ENCODE measurements at regions not wholly inside any gene's neighbourhood (a gene's known extent, or its start where the extent isn't known, plus 50 kb on each side); places are given as distances from the start of the nearest gene placed in this dataset.
"Not testable (repeated sequence)": the region's sequence is repeated elsewhere in the genome, so short reads cannot be mapped to it uniquely, and the experiment has no call there.

- no peak overlapping the region for H3K27ac ChIP-seq (ENCODE audit: low read length)
- H3K36me3 ChIP-seq (ENCODE audit: control insufficient read depth in 1 of 2, insufficient read depth in 2 of 2, low read length in 2 of 2) = no peaks in the 10 kb centered on the region
- no peaks in the 10 kb centered on the region for H3K4me1 ChIP-seq (ENCODE audit: control insufficient read depth in 1 of 2, insufficient read depth in 2 of 2, low read length in 2 of 2)
- no peaks in the 10 kb centered on the region for H3K27me3 ChIP-seq (ENCODE audit: low read depth, low read length)
- H3K9me3 ChIP-seq (ENCODE audit: control insufficient read depth in 1 of 2, low read length in 2 of 2) = no peaks in the 10 kb centered on the region
- no peak overlapping the region for H3K4me3 ChIP-seq (ENCODE audit: low read depth in 1 of 2, low read length in 2 of 2)
Observed at GRCh38 chr22:47401592-47401898, 639.1 kb downstream of the TBC1D22A start.

- Histone ChIP-seq H3K36me3 (ENCODE audit: control insufficient read depth in 1 of 2, insufficient read depth in 2 of 2, low read length in 2 of 2) (no peaks in the 10 kb centered on the region), H3K4me3 (ENCODE audit: low read depth in 1 of 2, low read length in 2 of 2) (no peak overlapping the region), H3K4me1 (ENCODE audit: control insufficient read depth in 1 of 2, insufficient read depth in 2 of 2, low read length in 2 of 2) (no peaks in the 10 kb centered on the region), H3K27me3 (ENCODE audit: low read depth, low read length) (no peaks in the 10 kb centered on the region), H3K27ac (ENCODE audit: low read length) (no peak overlapping the region), H3K9me3 (ENCODE audit: control insufficient read depth in 1 of 2, low read length in 2 of 2) (no peaks in the 10 kb centered on the region)
Observed at GRCh38 chr22:47400701-47401591, 638.5 kb downstream of the TBC1D22A start.

GRCh38 chr22:47400131-47400530 lies 637.7 kb downstream of the TBC1D22A start:
- H3K36me3 ChIP-seq (ENCODE audit: control insufficient read depth in 1 of 2, insufficient read depth in 2 of 2, low read length in 2 of 2); H3K4me3 ChIP-seq (ENCODE audit: low read depth in 1 of 2, low read length in 2 of 2); H3K27ac ChIP-seq (ENCODE audit: low read length); H3K4me1 ChIP-seq (ENCODE audit: control insufficient read depth in 1 of 2, insufficient read depth in 2 of 2, low read length in 2 of 2); H3K9me3 ChIP-seq (ENCODE audit: control insufficient read depth in 1 of 2, low read length in 2 of 2); H3K27me3 ChIP-seq (ENCODE audit: low read depth, low read length): not testable (repeated sequence)

DNA sequence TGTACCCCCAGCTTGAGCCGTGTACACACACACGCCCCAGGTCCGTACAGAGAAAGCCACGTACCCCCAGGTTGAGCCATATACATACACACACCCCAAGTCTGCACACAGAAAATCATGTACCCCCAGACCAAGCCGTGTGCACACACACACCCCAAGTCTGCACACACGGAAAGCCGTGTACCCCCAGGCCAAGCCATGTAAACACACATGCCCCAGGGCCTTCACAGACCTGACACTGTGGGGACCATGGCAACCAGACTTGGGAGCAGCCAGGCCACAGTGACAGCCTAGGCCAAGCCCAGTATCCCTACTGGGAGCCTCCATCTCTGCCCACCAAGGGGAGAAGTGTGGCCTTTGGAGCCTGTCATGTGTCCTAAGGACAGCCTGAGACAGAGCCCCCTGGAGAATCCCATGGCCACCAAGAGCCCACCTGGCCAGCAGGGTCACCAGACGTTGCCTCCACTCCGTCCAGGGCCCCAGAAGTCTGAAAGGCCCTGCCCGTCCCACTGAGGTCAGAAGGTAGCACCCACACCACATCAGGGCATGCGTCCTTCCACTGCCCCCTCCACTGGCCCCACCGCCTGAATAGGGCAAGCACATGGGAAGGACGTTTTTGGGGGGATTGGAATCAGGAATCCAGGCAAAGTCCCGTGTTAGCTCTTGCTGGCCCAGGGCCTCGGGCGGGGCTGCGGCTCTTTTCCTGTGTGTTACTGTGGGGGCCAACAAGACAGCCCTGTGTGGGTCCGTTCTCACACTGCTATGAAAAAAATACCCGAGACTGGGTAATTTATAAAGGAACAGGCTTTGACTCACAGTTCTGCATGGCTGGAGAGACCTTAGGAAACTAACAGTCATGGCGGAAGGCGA lies 636.7 kb downstream of the TBC1D22A start:
- Histone ChIP-seq H3K9me3 (ENCODE audit: control insufficient read depth in 1 of 2, low read length in 2 of 2) (no peaks in the 10 kb centered on the region), H3K36me3 (ENCODE audit: control insufficient read depth in 1 of 2, insufficient read depth in 2 of 2, low read length in 2 of 2) (no peaks in the 10 kb centered on the region), H3K27me3 (ENCODE audit: low read depth, low read length) (no peaks in the 10 kb centered on the region), H3K27ac (ENCODE audit: low read length) (no peak overlapping the region), H3K4me1 (ENCODE audit: control insufficient read depth in 1 of 2, insufficient read depth in 2 of 2, low read length in 2 of 2) (no peaks in the 10 kb centered on the region), H3K4me3 (ENCODE audit: low read depth in 1 of 2, low read length in 2 of 2) (no peak overlapping the region)

- Histone ChIP-seq H3K4me1 (ENCODE audit: control insufficient read depth in 1 of 2, insufficient read depth in 2 of 2, low read length in 2 of 2) (no peaks in the 10 kb centered on the region), H3K36me3 (ENCODE audit: control insufficient read depth in 1 of 2, insufficient read depth in 2 of 2, low read length in 2 of 2) (no peaks in the 10 kb centered on the region), H3K27me3 (ENCODE audit: low read depth, low read length) (no peaks in the 10 kb centered on the region), H3K9me3 (ENCODE audit: control insufficient read depth in 1 of 2, low read length in 2 of 2) (no peaks in the 10 kb centered on the region), H3K4me3 (ENCODE audit: low read depth in 1 of 2, low read length in 2 of 2) (no peak overlapping the region), H3K27ac (ENCODE audit: low read length) (no peak overlapping the region)
Observed at GRCh38 chr22:47398491-47398890, 636.0 kb downstream of the TBC1D22A start.

DNA sequence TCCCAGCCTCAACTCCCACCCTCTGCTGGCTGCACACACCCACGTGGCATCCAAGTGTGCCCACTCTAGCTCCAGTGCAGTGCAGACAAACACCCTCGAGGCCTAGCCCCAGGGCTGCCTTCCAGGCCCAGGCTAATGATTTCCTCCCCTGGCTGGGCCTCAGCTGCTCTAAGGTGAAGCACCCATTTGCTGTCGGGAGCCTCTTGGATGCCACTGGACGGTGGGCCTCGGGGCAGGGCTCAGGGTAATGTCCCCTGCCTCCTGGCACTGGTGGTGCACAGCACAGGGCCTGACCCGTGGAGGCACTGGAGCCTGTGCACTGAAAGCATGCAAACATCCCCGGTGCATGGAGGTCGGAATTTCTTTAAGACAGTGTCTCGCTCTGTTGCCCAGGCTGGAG lies 635.2 kb downstream of the TBC1D22A start:
- Histone ChIP-seq H3K4me3 (ENCODE audit: low read depth in 1 of 2, low read length in 2 of 2) (no peak overlapping the region), H3K27me3 (ENCODE audit: low read depth, low read length) (no peaks in the 10 kb centered on the region), H3K4me1 (ENCODE audit: control insufficient read depth in 1 of 2, insufficient read depth in 2 of 2, low read length in 2 of 2) (no peaks in the 10 kb centered on the region), H3K36me3 (ENCODE audit: control insufficient read depth in 1 of 2, insufficient read depth in 2 of 2, low read length in 2 of 2) (no peaks in the 10 kb centered on the region), H3K27ac (ENCODE audit: low read length) (no peak overlapping the region), H3K9me3 (ENCODE audit: control insufficient read depth in 1 of 2, low read length in 2 of 2) (no peaks in the 10 kb centered on the region)

GRCh38 chr22:47396515-47396914 lies 634.1 kb downstream of the TBC1D22A start:
- Histone ChIP-seq H3K4me1 (ENCODE audit: control insufficient read depth in 1 of 2, insufficient read depth in 2 of 2, low read length in 2 of 2) (no peaks in the 10 kb centered on the region), H3K27me3 (ENCODE audit: low read depth, low read length) (no peaks in the 10 kb centered on the region), H3K27ac (ENCODE audit: low read length) (no peak overlapping the region), H3K36me3 (ENCODE audit: control insufficient read depth in 1 of 2, insufficient read depth in 2 of 2, low read length in 2 of 2) (no peaks in the 10 kb centered on the region), H3K9me3 (ENCODE audit: control insufficient read depth in 1 of 2, low read length in 2 of 2) (no peaks in the 10 kb centered on the region), H3K4me3 (ENCODE audit: low read depth in 1 of 2, low read length in 2 of 2) (no peak overlapping the region)

DNA sequence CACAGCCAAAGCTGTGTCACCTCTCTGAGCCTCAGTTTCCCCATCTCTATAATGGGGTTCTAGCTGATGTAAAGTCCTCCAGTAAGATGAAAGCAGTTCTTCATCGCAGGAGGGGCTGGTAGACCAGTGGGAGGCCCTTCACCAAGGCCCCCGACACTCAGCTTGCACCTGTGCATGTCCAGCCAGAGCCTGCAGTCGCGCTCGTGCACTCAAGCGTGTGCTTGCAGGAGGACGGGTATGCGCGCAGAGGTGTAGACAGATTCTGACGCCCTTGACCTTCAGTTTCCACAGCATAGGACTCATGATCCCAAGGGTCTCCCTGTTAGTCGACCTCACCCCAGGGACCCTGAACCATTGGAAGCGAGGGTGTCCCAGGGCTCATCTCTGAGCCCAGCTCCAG lies 633.7 kb downstream of the TBC1D22A start:
- H3K27ac ChIP-seq (ENCODE audit: low read length) = no peak overlapping the region
- H3K27me3 ChIP-seq (ENCODE audit: low read depth, low read length) = no peaks in the 10 kb centered on the region
- no peak overlapping the region for H3K4me3 ChIP-seq (ENCODE audit: low read depth in 1 of 2, low read length in 2 of 2)
- no peaks in the 10 kb centered on the region for H3K9me3 ChIP-seq (ENCODE audit: control insufficient read depth in 1 of 2, low read length in 2 of 2)
- no peaks in the 10 kb centered on the region for H3K4me1 ChIP-seq (ENCODE audit: control insufficient read depth in 1 of 2, insufficient read depth in 2 of 2, low read length in 2 of 2)
- H3K36me3 ChIP-seq (ENCODE audit: control insufficient read depth in 1 of 2, insufficient read depth in 2 of 2, low read length in 2 of 2) = no peaks in the 10 kb centered on the region

- Histone ChIP-seq H3K36me3 (ENCODE audit: control insufficient read depth in 1 of 2, insufficient read depth in 2 of 2, low read length in 2 of 2) (no peaks in the 10 kb centered on the region), H3K4me1 (ENCODE audit: control insufficient read depth in 1 of 2, insufficient read depth in 2 of 2, low read length in 2 of 2) (no peaks in the 10 kb centered on the region), H3K4me3 (ENCODE audit: low read depth in 1 of 2, low read length in 2 of 2) (no peak overlapping the region), H3K27ac (ENCODE audit: low read length) (no peak overlapping the region), H3K27me3 (ENCODE audit: low read depth, low read length) (no peaks in the 10 kb centered on the region), H3K9me3 (ENCODE audit: control insufficient read depth in 1 of 2, low read length in 2 of 2) (no peaks in the 10 kb centered on the region)
Observed at GRCh38 chr22:47395481-47395880, 633.0 kb downstream of the TBC1D22A start.

GRCh38 chr22:47394504-47395440 lies 632.3 kb downstream of the TBC1D22A start:
- Histone ChIP-seq H3K4me3 (ENCODE audit: low read depth in 1 of 2, low read length in 2 of 2) (no peak overlapping the region), H3K27me3 (ENCODE audit: low read depth, low read length) (no peaks in the 10 kb centered on the region), H3K9me3 (ENCODE audit: control insufficient read depth in 1 of 2, low read length in 2 of 2) (no peaks in the 10 kb centered on the region), H3K36me3 (ENCODE audit: control insufficient read depth in 1 of 2, insufficient read depth in 2 of 2, low read length in 2 of 2) (no peaks in the 10 kb centered on the region), H3K4me1 (ENCODE audit: control insufficient read depth in 1 of 2, insufficient read depth in 2 of 2, low read length in 2 of 2) (no peaks in the 10 kb centered on the region), H3K27ac (ENCODE audit: low read length) (no peak overlapping the region)

- no peaks in the 10 kb centered on the region for H3K36me3 ChIP-seq (ENCODE audit: control insufficient read depth in 1 of 2, insufficient read depth in 2 of 2, low read length in 2 of 2)
- H3K27me3 ChIP-seq (ENCODE audit: low read depth, low read length) = no peaks in the 10 kb centered on the region
- H3K4me3 ChIP-seq (ENCODE audit: low read depth in 1 of 2, low read length in 2 of 2) = no peak overlapping the region
- H3K4me1 ChIP-seq (ENCODE audit: control insufficient read depth in 1 of 2, insufficient read depth in 2 of 2, low read length in 2 of 2) = no peaks in the 10 kb centered on the region
- H3K27ac ChIP-seq (ENCODE audit: low read length) = no peak overlapping the region
- H3K9me3 ChIP-seq (ENCODE audit: control insufficient read depth in 1 of 2, low read length in 2 of 2) = no peaks in the 10 kb centered on the region
Observed at GRCh38 chr22:47393191-47393590, 630.7 kb downstream of the TBC1D22A start.

Data from muscle layer of duodenum (tissue), 2 donors.